Uterus (tissue), 3 donors: ENCODE measurements at regions not wholly inside any gene's neighbourhood (a gene's known extent, or its start where the extent isn't known, plus 50 kb on each side); places are given as distances from the start of the nearest gene placed in this dataset.

Experiments
- DNase-seq, 2 donors: peaks; one replicate each; pipeline ENCODE4 v3.0.0-alpha.2; 2019 to 2020
- H3K27ac ChIP-seq, 2 donors: fragments of 200-600 bp; sonication (generic); 1 replicate in 1 of 2; 2 replicates in 1 of 2; pipeline ENCODE4 v1.5.1; 2016 to 2018
- H3K27me3 ChIP-seq, 2 donors: fragments of 200-600 bp; sonication (generic); one replicate each; pipeline ENCODE4 v1.5.1; 2018 to 2019; ENCODE audit warnings: control low read depth in 1 of 2
- H3K36me3 ChIP-seq, 2 donors: fragments of 200-600 bp; sonication (generic); one replicate each; pipeline ENCODE4 v1.5.1; 2019; ENCODE audit warnings: control low read depth in 1 of 2
- H3K4me1 ChIP-seq, 2 donors: fragments of 200-600 bp; sonication (generic); one replicate each; pipeline ENCODE4 v1.5.1; 2018 to 2019; ENCODE audit warnings: control low read depth in 1 of 2
- H3K4me3 ChIP-seq, 2 donors: fragments of 200-600 bp; sonication (generic); 1 replicate in 1 of 2; 2 replicates in 1 of 2; pipeline ENCODE4 v1.5.1; 2018 to 2019; ENCODE audit warnings: mild to moderate bottlenecking in 1 of 2
- H3K9me3 ChIP-seq, 2 donors: fragments of 200-600 bp; sonication (generic); one replicate each; pipeline ENCODE4 v1.5.1; 2019; ENCODE audit warnings: control low read depth in 1 of 2
- CTCF ChIP-seq, 4 experiments: fragments of 200-600 bp in 2 of 4; fragments of 450-650 bp in 2 of 4; sonication (generic) in 2 of 4; IDR thresholded peaks; one replicate each; pipeline ENCODE4 v1.5.1; 2016 to 2019; ENCODE audit warnings: antibody characterized with exemption in 4 of 4, mild to moderate bottlenecking in 2 of 4, moderate library complexity in 1 of 4
- POLR2A ChIP-seq, 2 donors: fragments of 450-650 bp; IDR thresholded peaks; one replicate each; pipeline ENCODE4 v1.6.1; 2016; ENCODE audit warnings: antibody characterized with exemption in 2 of 2, mild to moderate bottlenecking in 1 of 2, moderate library complexity in 1 of 2
- intact Hi-C: fragments of 100-400 bp; cut with DNase I; formaldehyde crosslinking; loops from one replicate; pipeline ENCODE4 v1.15.1; 2023; ENCODE audit warnings: low total_unique reads
- donor health status: DM: yes; HTN: yes; CAD: no.

- no peak for DNase-seq
- Histone ChIP-seq H3K9me3 (no peaks in the 10 kb centered on the region), H3K27me3 (no peaks in the 10 kb centered on the region), H3K27ac (no peak overlapping the region), H3K4me3 (no peak overlapping the region), H3K4me1 (no peaks in the 10 kb centered on the region), H3K36me3 (no peaks in the 10 kb centered on the region)
- intact Hi-C loops = no loop called here
- TF ChIP-seq CTCF (IDR thresholded peaks at IDR 0.05) (no peak), POLR2A (IDR thresholded peaks at IDR 0.05) (no peak)
These were observed 85.0 kb upstream of the CAPRIN2 start for GRCh38 chr12:30839643-30840220.

DNA sequence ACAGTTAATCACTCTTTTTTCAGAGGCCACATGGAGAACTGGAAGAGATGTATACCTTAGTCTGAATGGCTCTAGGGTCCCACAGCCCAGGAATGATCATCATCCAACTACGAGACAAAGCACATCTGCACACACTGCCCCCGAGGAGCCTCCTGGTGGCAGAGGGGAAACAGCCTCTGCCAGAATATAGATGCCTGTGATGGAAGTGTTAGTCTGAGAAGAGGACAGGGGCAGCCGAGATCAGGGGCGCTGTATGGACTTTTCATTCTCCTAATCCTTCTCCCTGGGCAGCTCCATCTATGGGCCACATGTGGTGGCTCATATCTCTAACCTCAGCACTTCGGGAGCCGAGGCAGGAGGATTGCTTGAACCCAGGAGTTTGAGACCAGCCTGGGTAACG lies 82.8 kb upstream of the CAPRIN2 start:
- Histone ChIP-seq H3K4me1 (no peaks in the 10 kb centered on the region), H3K27me3 (no peaks in the 10 kb centered on the region), H3K36me3 (no peaks in the 10 kb centered on the region), H3K27ac (no peak overlapping the region), H3K9me3 (no peaks in the 10 kb centered on the region), H3K4me3 (no peak overlapping the region)
- DNase-seq = no peak
- TF ChIP-seq POLR2A (IDR thresholded peaks at IDR 0.05) (no peak), CTCF (IDR thresholded peaks at IDR 0.05) (no peak)
- intact Hi-C loops = no loop called here

DNA sequence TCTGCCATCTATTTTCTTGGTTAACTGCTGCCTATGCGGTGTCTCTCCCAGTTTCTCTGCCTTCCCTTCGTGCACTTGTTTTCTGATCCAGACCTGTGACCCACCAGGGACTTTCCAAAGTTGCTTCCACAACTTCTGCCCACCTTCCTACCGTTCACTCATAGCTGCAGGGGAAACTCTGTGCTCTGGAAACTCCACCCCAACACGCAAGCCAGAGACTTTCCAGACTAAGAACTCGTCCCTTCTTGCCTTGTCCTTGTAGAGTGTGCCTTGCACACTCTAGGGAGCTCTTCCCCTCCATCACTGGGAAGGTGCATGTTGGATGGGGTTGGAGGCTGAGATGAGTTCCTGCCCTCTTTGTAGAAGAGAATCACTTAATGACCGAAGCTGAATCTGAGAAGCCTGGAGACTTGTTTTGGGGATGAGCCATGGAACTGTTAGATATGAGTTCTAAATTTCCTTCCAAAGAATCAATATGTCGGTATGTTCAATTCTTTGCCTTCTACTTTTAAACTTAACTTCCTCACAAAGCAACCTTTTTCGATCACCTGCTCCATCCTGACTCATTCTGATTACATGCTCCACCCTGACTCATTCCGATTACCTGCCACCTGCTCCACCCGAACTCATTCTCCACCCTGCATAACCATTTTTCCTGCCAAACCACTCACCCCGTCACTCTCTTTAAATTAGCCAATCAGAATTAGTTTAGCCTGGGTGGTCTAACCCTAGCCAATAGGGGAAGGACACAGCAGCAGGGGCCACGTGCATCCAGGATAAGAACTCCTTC lies 82.1 kb upstream of the CAPRIN2 start:
- H3K9me3 ChIP-seq = no peaks in the 10 kb centered on the region
- DNase-seq = no peak
- H3K36me3 ChIP-seq = no peaks in the 10 kb centered on the region
- H3K4me1 ChIP-seq = no peaks in the 10 kb centered on the region
- TF ChIP-seq CTCF (IDR thresholded peaks at IDR 0.05) (no peak), POLR2A (IDR thresholded peaks at IDR 0.05) (no peak)
- H3K4me3 ChIP-seq = no peak overlapping the region
- H3K27me3 ChIP-seq = no peaks in the 10 kb centered on the region
- H3K27ac ChIP-seq = no peak overlapping the region
- intact Hi-C loops = no loop called here

DNA sequence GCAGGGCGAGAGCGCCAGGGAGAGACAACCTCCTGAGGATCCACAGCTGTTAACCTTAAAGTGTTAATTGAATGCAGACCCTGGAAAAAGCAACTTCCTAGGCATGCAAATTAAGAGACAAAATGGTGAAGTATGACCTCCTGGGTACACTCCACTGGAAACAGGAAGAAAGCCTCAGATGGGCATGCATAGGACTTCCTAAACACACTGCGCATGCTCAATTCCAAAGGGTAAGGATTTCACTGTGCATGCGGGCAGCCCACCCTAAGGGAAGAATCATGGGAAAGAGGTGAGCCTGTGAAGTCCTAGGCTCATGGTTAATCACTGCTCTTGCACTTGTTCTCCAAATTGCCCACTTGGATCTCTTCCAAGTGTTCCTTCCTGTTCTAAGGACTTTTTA lies 80.5 kb upstream of the CAPRIN2 start:
- no peaks in the 10 kb centered on the region for H3K4me1 ChIP-seq
- H3K4me3 ChIP-seq = no peak overlapping the region
- H3K27me3 ChIP-seq = no peaks in the 10 kb centered on the region
- H3K36me3 ChIP-seq = no peaks in the 10 kb centered on the region
- H3K9me3 ChIP-seq = no peaks in the 10 kb centered on the region
- intact Hi-C loops = no loop called here
- no peak for DNase-seq
- H3K27ac ChIP-seq = no peak overlapping the region
- no peak for TF ChIP-seq POLR2A (IDR thresholded peaks at IDR 0.05)
- no peak for TF ChIP-seq CTCF (IDR thresholded peaks at IDR 0.05)

- Histone ChIP-seq H3K36me3 (no peaks in the 10 kb centered on the region), H3K4me1 (no peaks in the 10 kb centered on the region), H3K9me3 (no peaks in the 10 kb centered on the region), H3K27me3 (no peaks in the 10 kb centered on the region), H3K27ac (no peak overlapping the region), H3K4me3 (no peak overlapping the region)
- intact Hi-C loops = no loop called here
- DNase-seq = no peak
- TF ChIP-seq POLR2A (IDR thresholded peaks at IDR 0.05) (no peak), CTCF (IDR thresholded peaks at IDR 0.05) (no peak)
These were observed 76.0 kb upstream of the CAPRIN2 start for GRCh38 chr12:30830751-30831150.
